H9 (cell line): ENCODE measurements at regions not wholly inside any gene's neighbourhood (a gene's known extent, or its start where the extent isn't known, plus 50 kb on each side); places are given as distances from the start of the nearest gene placed in this dataset.

ENCODE experiments used
- DNase-seq: peaks from one replicate; pipeline ENCODE4 v3.0.0-alpha.2; 2017
- H2AFZ ChIP-seq: one replicate; pipeline ENCODE4 v1.6.1; 2013; ENCODE audit warnings: mild to moderate bottlenecking, low read length, control low read depth, moderate library complexity
- H2AK5ac ChIP-seq: 2 replicates; pipeline ENCODE4 v1.6.1; 2013; ENCODE audit warnings: low read length, control low read depth, mixed read lengths; ENCODE audit not compliant: insufficient read length
- H2BK120ac ChIP-seq: one replicate; pipeline ENCODE4 v1.6.1; 2013; ENCODE audit warnings: low read depth, mild to moderate bottlenecking, low read length, control low read depth, inconsistent platforms; ENCODE audit not compliant: poor library complexity, severe bottlenecking
- H2BK12ac ChIP-seq: 2 replicates; pipeline ENCODE4 v1.6.1; 2013; ENCODE audit warnings: low read length, control low read depth, mixed read lengths, low read depth; ENCODE audit not compliant: insufficient read length
- H2BK15ac ChIP-seq: 2 replicates; pipeline ENCODE4 v1.6.1; 2013; ENCODE audit warnings: low read depth, low read length, control low read depth
- H2BK20ac ChIP-seq: one replicate; pipeline ENCODE4 v1.6.1; 2013; ENCODE audit warnings: low read depth, mild to moderate bottlenecking, low read length, control low read depth, inconsistent platforms; ENCODE audit not compliant: poor library complexity, severe bottlenecking
- H2BK5ac ChIP-seq: 2 replicates; pipeline ENCODE4 v1.6.1; 2013; ENCODE audit warnings: low read length, control low read depth, mixed read lengths; ENCODE audit not compliant: insufficient read length
- H3K14ac ChIP-seq: 2 replicates; pipeline ENCODE4 v1.6.1; 2013; ENCODE audit warnings: low read length, control low read depth; ENCODE audit not compliant: insufficient read depth
- H3K18ac ChIP-seq: 2 replicates; pipeline ENCODE4 v1.6.1; 2013; ENCODE audit warnings: low read depth, mild to moderate bottlenecking, mixed read lengths, low read length, control low read depth; ENCODE audit not compliant: insufficient read length
- H3K23ac ChIP-seq: 2 replicates; pipeline ENCODE4 v1.6.1; 2013; ENCODE audit warnings: low read length, control low read depth, mixed read lengths, low read depth; ENCODE audit not compliant: insufficient read length
- H3K23me2 ChIP-seq: 2 replicates; pipeline ENCODE4 v1.6.1; 2013; ENCODE audit warnings: low read depth, mild to moderate bottlenecking, mixed read lengths, low read length, control low read depth; ENCODE audit not compliant: insufficient read length, poor library complexity, severe bottlenecking
- H3K27ac ChIP-seq: 2 replicates; pipeline ENCODE4 v1.5.1; 2013; ENCODE audit warnings: low read length, control low read depth, mixed read lengths, low read depth; ENCODE audit not compliant: insufficient read length
- H3K27me3 ChIP-seq: 2 replicates; pipeline ENCODE4 v1.6.1; 2013; ENCODE audit warnings: low read length, control low read depth, inconsistent platforms; ENCODE audit not compliant: insufficient read depth
- H3K4ac ChIP-seq: 2 replicates; pipeline ENCODE4 v1.6.1; 2013; ENCODE audit warnings: low read depth, mild to moderate bottlenecking, control low read depth, inconsistent platforms, low read length, moderate library complexity
- H3K4me1 ChIP-seq: 2 replicates; pipeline ENCODE4 v1.6.1; 2013; ENCODE audit warnings: low read length, control low read depth, inconsistent platforms; ENCODE audit not compliant: insufficient read depth
- H3K4me2 ChIP-seq: 2 replicates; pipeline ENCODE4 v1.6.1; 2013; ENCODE audit warnings: low read length, control low read depth, mixed read lengths; ENCODE audit not compliant: insufficient read length, insufficient read depth
- H3K56ac ChIP-seq: 2 replicates; pipeline ENCODE4 v1.6.1; 2013; ENCODE audit warnings: low read depth, mild to moderate bottlenecking, mixed read lengths, low read length, control low read depth; ENCODE audit not compliant: insufficient read length
- H3K79me1 ChIP-seq: 2 replicates; pipeline ENCODE4 v1.6.1; 2013; ENCODE audit warnings: low read depth, mild to moderate bottlenecking, moderate library complexity, low read length, control low read depth, inconsistent platforms; ENCODE audit not compliant: insufficient read depth, poor library complexity, severe bottlenecking
- H3K79me2 ChIP-seq: 2 replicates; pipeline ENCODE4 v1.6.1; 2013; ENCODE audit warnings: low read length, control low read depth, inconsistent platforms; ENCODE audit not compliant: insufficient read depth
- H3K9ac ChIP-seq: 2 replicates; pipeline ENCODE4 v1.6.1; 2013; ENCODE audit warnings: low read length, control low read depth, mixed read lengths; ENCODE audit not compliant: insufficient read length; ENCODE audit errors: extremely low read depth
- H3K9me3 ChIP-seq: one replicate; pipeline ENCODE4 v1.6.1; 2013; ENCODE audit warnings: low read depth, low read length, inconsistent platforms; ENCODE audit not compliant: control insufficient read depth
- H3T11ph ChIP-seq: one replicate; pipeline ENCODE4 v1.6.1; 2013; ENCODE audit warnings: mild to moderate bottlenecking, low read length, control low read depth, inconsistent platforms
- H4K20me1 ChIP-seq: one replicate; pipeline ENCODE4 v1.6.1; 2013; ENCODE audit not compliant: control insufficient read depth, insufficient read length, insufficient read depth
- H4K5ac ChIP-seq: 2 replicates; pipeline ENCODE4 v1.6.1; 2013; ENCODE audit warnings: low read depth, mild to moderate bottlenecking, mixed read lengths, low read length, control low read depth; ENCODE audit not compliant: insufficient read length
- H4K8ac ChIP-seq: replicated peaks from 2 replicates; pipeline ENCODE4 v1.6.1; 2013; ENCODE audit warnings: low read length, control low read depth, mixed read lengths, low read depth; ENCODE audit not compliant: insufficient read length
- H4K91ac ChIP-seq: 2 replicates; pipeline ENCODE4 v1.6.1; 2013; ENCODE audit warnings: low read depth, mild to moderate bottlenecking, moderate library complexity, mixed read lengths, low read length, control low read depth; ENCODE audit not compliant: insufficient read length
- H3K27ac Mint-ChIP-seq, 3 experiments: 2 replicates in 2 of 3; 3 replicates in 1 of 3; pipeline ENCODE4 v1.8.0; 2020 to 2021; ENCODE audit warnings: mixed read lengths in 3 of 3, mild to moderate bottlenecking in 1 of 3, moderate library complexity in 1 of 3
- H3K27me3 Mint-ChIP-seq: 2 replicates; pipeline ENCODE4 v1.8.0; 2021; ENCODE audit warnings: low read depth, mild to moderate bottlenecking, moderate library complexity, mixed read lengths
- H3K36me3 Mint-ChIP-seq, 3 experiments: 2 replicates in 2 of 3; 3 replicates in 1 of 3; pipeline ENCODE4 v1.8.0; 2020 to 2021; ENCODE audit warnings: low read depth in 3 of 3, mixed read lengths in 3 of 3; ENCODE audit not compliant: insufficient read depth in 1 of 3
- H3K4me1 Mint-ChIP-seq, 2 experiments: 2 replicates each; pipeline ENCODE4 v1.8.0; 2020; ENCODE audit warnings: mixed read lengths in 2 of 2
- H3K4me3 Mint-ChIP-seq, 2 experiments: 2 replicates in 1 of 2; 3 replicates in 1 of 2; pipeline ENCODE4 v1.8.0; 2020 to 2021; ENCODE audit warnings: mild to moderate bottlenecking in 2 of 2, mixed read lengths in 2 of 2, moderate library complexity in 1 of 2
- H3K9me3 Mint-ChIP-seq, 2 experiments: 2 replicates in 1 of 2; 3 replicates in 1 of 2; pipeline ENCODE4 v1.8.0; 2020; ENCODE audit warnings: mild to moderate bottlenecking in 2 of 2, mixed read lengths in 2 of 2, moderate library complexity in 1 of 2
- TF ChIP-seq, protein P1 (sequence below): fragments of 200-600 bp; sonication (generic); conservative IDR thresholded peaks from 3 replicates; pipeline ENCODE4 v1.8.0; 2021; ENCODE audit warnings: antibody characterized with exemption, mild to moderate bottlenecking

DNA sequence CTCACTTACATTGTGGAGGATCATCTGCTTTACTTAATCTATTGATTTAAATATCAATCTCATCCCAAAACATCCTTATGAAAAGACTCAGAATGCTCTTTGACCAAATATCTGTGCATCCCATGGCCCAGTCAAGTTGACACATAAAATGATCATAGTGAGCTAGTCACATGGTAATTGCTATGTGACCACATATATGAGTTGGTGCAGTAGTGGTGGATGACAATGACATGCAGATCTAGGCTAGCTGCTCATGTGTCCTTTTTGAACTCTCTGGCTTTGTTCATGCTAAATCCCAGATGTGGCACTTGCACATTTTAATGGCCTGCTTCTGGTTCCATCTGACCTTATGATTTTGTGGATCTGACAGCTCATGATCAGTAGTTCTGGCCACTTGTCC is 156.2 kb downstream of the NFKBIZ start:
- Histone ChIP-seq H3T11ph (no peak overlapping the region), H4K91ac (no peak overlapping the region), H3K23ac (no peak overlapping the region), H3K27me3 (no peaks in the 10 kb centered on the region), H2AFZ (no peak overlapping the region), H2AK5ac (no peak overlapping the region), H3K9me3 (no peaks in the 10 kb centered on the region), H4K20me1 (no peaks in the 10 kb centered on the region), H2BK12ac (no peak overlapping the region), H3K9ac (no peak overlapping the region), H2BK120ac (no peak overlapping the region), H3K79me1 (no peaks in the 10 kb centered on the region), H3K14ac (no peak overlapping the region), H2BK15ac (no peak overlapping the region), H3K4me2 (no peak overlapping the region), H4K5ac (no peak overlapping the region), H3K79me2 (no peaks in the 10 kb centered on the region), H3K56ac (no peak overlapping the region), H2BK20ac (no peak overlapping the region), H3K4me1 (no peaks in the 10 kb centered on the region), H2BK5ac (no peak overlapping the region), H3K4ac (no peak overlapping the region), H4K8ac (no peak overlapping the region), H3K27ac (no peak overlapping the region), H3K18ac (no peak overlapping the region), H3K23me2 (no peaks in the 10 kb centered on the region)
- Mint-ChIP-seq H3K27ac (no peak overlapping the region), H3K36me3 (peaks cover 0 to 13% (median 8%) of the 10 kb centered on the region in 3 experiments; a peak in 3 of 7 replicates), H3K9me3 (peaks cover 24% of the 10 kb centered on the region in 2 experiments), H3K4me3 (no peak overlapping the region), H3K27me3 (no peaks in the 10 kb centered on the region), H3K4me1 (no peaks in the 10 kb centered on the region)
- DNase-seq = no peak
- TF ChIP-seq, protein P1, sequence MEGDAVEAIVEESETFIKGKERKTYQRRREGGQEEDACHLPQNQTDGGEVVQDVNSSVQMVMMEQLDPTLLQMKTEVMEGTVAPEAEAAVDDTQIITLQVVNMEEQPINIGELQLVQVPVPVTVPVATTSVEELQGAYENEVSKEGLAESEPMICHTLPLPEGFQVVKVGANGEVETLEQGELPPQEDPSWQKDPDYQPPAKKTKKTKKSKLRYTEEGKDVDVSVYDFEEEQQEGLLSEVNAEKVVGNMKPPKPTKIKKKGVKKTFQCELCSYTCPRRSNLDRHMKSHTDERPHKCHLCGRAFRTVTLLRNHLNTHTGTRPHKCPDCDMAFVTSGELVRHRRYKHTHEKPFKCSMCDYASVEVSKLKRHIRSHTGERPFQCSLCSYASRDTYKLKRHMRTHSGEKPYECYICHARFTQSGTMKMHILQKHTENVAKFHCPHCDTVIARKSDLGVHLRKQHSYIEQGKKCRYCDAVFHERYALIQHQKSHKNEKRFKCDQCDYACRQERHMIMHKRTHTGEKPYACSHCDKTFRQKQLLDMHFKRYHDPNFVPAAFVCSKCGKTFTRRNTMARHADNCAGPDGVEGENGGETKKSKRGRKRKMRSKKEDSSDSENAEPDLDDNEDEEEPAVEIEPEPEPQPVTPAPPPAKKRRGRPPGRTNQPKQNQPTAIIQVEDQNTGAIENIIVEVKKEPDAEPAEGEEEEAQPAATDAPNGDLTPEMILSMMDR = no peak
